IMR-90 (cell line): ENCODE measurements at regions not wholly inside any gene's neighbourhood (a gene's known extent, or its start where the extent isn't known, plus 50 kb on each side); places are given as distances from the start of the nearest gene placed in this dataset.

Experiments used
- ATAC-seq: fragments of 200-7000 bp; cut with Tn5 transposase; 2 replicates; pipeline ENCODE4 v1.9.1; 2020; ENCODE audit warnings: low read depth, mild to moderate bottlenecking, moderate library complexity
- BruUV-seq: library from RNA; stranded (reverse); fragments of 400-500 nt; replicated peaks from 2 replicates; lab custom pipeline; 2021; lab: Mats Ljungman, UMichigan
- CTCF ChIA-PET: fragments of 300-600 bp; formaldehyde crosslinking; extraction: SDS; loops from one replicate; lab custom pipeline; 2021; ENCODE audit warnings: antibody characterized with exemption; lab: Yijun Ruan, JAX
- POLR2A ChIA-PET: fragments of 300-600 bp; sonication (Branson Sonifier 250); formaldehyde crosslinking; loops from one replicate; lab custom pipeline; 2022; ENCODE audit warnings: antibody characterized with exemption; ENCODE audit not compliant: unreplicated experiment; lab: Charles Lee
- DNase-seq: peaks from one replicate; pipeline ENCODE4 v3.0.0; 2013
- H2AFZ ChIP-seq: replicated peaks from 2 replicates; pipeline ENCODE3; 2013; ENCODE audit warnings: low read length, mild to moderate bottlenecking; ENCODE audit not compliant: poor library complexity
- H2AK5ac ChIP-seq: 2 replicates; pipeline ENCODE4 v1.6.1; 2013; ENCODE audit warnings: low read depth, low read length, inconsistent platforms
- H2AK9ac ChIP-seq: replicated peaks from 2 replicates; pipeline ENCODE3; 2013; ENCODE audit warnings: mild to moderate bottlenecking, low read depth, low read length, moderate library complexity; ENCODE audit not compliant: poor library complexity
- H2BK120ac ChIP-seq: 2 replicates; pipeline ENCODE4 v1.6.1; 2013; ENCODE audit warnings: low read depth, low read length, inconsistent platforms
- H2BK15ac ChIP-seq: 3 replicates; pipeline ENCODE4 v1.6.1; 2013; ENCODE audit warnings: low read depth, low read length, inconsistent platforms
- H2BK20ac ChIP-seq: 2 replicates; pipeline ENCODE4 v1.6.1; 2013; ENCODE audit warnings: low read depth, mild to moderate bottlenecking, inconsistent platforms, low read length, moderate library complexity
- H2BK5ac ChIP-seq: 2 replicates; pipeline ENCODE4 v1.6.1; 2013; ENCODE audit warnings: mild to moderate bottlenecking, low read depth, low read length, inconsistent platforms; ENCODE audit not compliant: poor library complexity, severe bottlenecking
- H3K14ac ChIP-seq: replicated peaks from 2 replicates; pipeline ENCODE4 v1.6.1; 2013; ENCODE audit warnings: low read depth, low read length, inconsistent platforms
- H3K18ac ChIP-seq: 2 replicates; pipeline ENCODE4 v1.6.1; 2013; ENCODE audit warnings: low read depth, low read length, control low read depth
- H3K23ac ChIP-seq: 2 replicates; pipeline ENCODE4 v1.6.1; 2013; ENCODE audit warnings: low read depth, low read length, inconsistent platforms
- H3K27ac ChIP-seq: 2 replicates; pipeline ENCODE4 v1.5.1; 2013; ENCODE audit warnings: mild to moderate bottlenecking, control low read depth, low read length; ENCODE audit not compliant: insufficient read depth
- H3K27me3 ChIP-seq: 2 replicates; pipeline ENCODE4 v1.6.1; 2013; ENCODE audit warnings: low read length; ENCODE audit not compliant: control insufficient read depth, insufficient read depth
- H3K36me3 ChIP-seq: 2 replicates; pipeline ENCODE4 v1.6.1; 2013; ENCODE audit warnings: low read length, mixed read lengths; ENCODE audit not compliant: control insufficient read depth, insufficient read depth
- H3K4ac ChIP-seq: 2 replicates; pipeline ENCODE4 v1.6.1; 2013; ENCODE audit warnings: low read depth, low read length, inconsistent platforms
- H3K4me1 ChIP-seq: 2 replicates; pipeline ENCODE4 v1.6.1; 2013; ENCODE audit warnings: low read length, mixed read lengths; ENCODE audit not compliant: control insufficient read depth, insufficient read depth
- H3K4me2 ChIP-seq: 2 replicates; pipeline ENCODE4 v1.6.1; 2013; ENCODE audit warnings: low read depth, mild to moderate bottlenecking, control low read depth, low read length, moderate library complexity
- H3K4me3 ChIP-seq: 2 replicates; pipeline ENCODE4 v1.5.1; 2013; ENCODE audit warnings: low read depth, mild to moderate bottlenecking, control low read depth, low read length, moderate library complexity; ENCODE audit not compliant: insufficient read depth
- H3K56ac ChIP-seq: 2 replicates; pipeline ENCODE4 v1.6.1; 2013; ENCODE audit warnings: low read length, inconsistent platforms; ENCODE audit not compliant: insufficient read depth; ENCODE audit errors: extremely low read depth
- H3K79me1 ChIP-seq, 2 experiments: 2 replicates each; pipeline ENCODE4 v1.6.1; 2013; ENCODE audit warnings: low read length in 2 of 2, inconsistent platforms in 1 of 2, low read depth in 1 of 2
- H3K9ac ChIP-seq: 2 replicates; pipeline ENCODE4 v1.6.1; 2013; ENCODE audit warnings: low read depth, low read length, control low read depth
- H3K9me1 ChIP-seq: 2 replicates; pipeline ENCODE4 v1.6.1; 2013; ENCODE audit warnings: low read length, inconsistent platforms; ENCODE audit not compliant: insufficient read depth
- H3K9me3 ChIP-seq: 2 replicates; pipeline ENCODE4 v1.6.1; 2013; ENCODE audit warnings: low read length; ENCODE audit not compliant: control insufficient read depth, insufficient read depth
- H4K20me1 ChIP-seq: 2 replicates; pipeline ENCODE4 v1.6.1; 2013; ENCODE audit warnings: low read length, inconsistent platforms; ENCODE audit not compliant: insufficient read depth
- H4K5ac ChIP-seq: 2 replicates; pipeline ENCODE4 v1.6.1; 2013; ENCODE audit warnings: mild to moderate bottlenecking, low read depth, low read length, control low read depth
- H4K8ac ChIP-seq, 2 experiments: 2 replicates each; pipeline ENCODE4 v1.6.1; 2013; ENCODE audit warnings: low read depth in 2 of 2, low read length in 2 of 2, control low read depth in 1 of 2, inconsistent platforms in 1 of 2
- H4K91ac ChIP-seq: 2 replicates; pipeline ENCODE4 v1.6.1; 2013; ENCODE audit warnings: low read depth, low read length, inconsistent platforms; ENCODE audit not compliant: insufficient read depth
- ELK1 ChIP-seq: fragments of 150-350 bp; IDR thresholded peaks from 2 replicates; pipeline ENCODE4 v1.6.1; 2016; ENCODE audit warnings: low read depth, mild to moderate bottlenecking, low read length, moderate library complexity, borderline replicate concordance
- FOS ChIP-seq: fragments of 150-350 bp; IDR thresholded peaks from 2 replicates; pipeline ENCODE4 v1.6.1; 2016; ENCODE audit warnings: low read depth, low read length
- MAFK ChIP-seq: IDR thresholded peaks from 2 replicates; pipeline ENCODE4 v1.6.1; 2012; ENCODE audit warnings: low read depth, low read length, improper control_type of control experiment
- RAD21 ChIP-seq: IDR thresholded peaks from 2 replicates; pipeline ENCODE4 v1.6.1; 2012; ENCODE audit warnings: low read length, improper control_type of control experiment
- RCOR1 ChIP-seq: IDR thresholded peaks from 2 replicates; pipeline ENCODE4 v1.6.1; 2012; ENCODE audit warnings: mild to moderate bottlenecking, low read length, improper control_type of control experiment; ENCODE audit not compliant: insufficient replicate concordance
- RFX5 ChIP-seq: IDR thresholded peaks from 2 replicates; pipeline ENCODE4 v1.8.0; 2012; ENCODE audit warnings: low read depth, mild to moderate bottlenecking, low read length, moderate library complexity
- SMC3 ChIP-seq: fragments of 150-350 bp; IDR thresholded peaks from 2 replicates; pipeline ENCODE4 v1.6.1; 2016; ENCODE audit warnings: low read depth, mild to moderate bottlenecking, antibody characterized with exemption, low read length, moderate library complexity
- WGBS, 2 experiments: methylation state at CpG; one replicate each; pipeline versions ENCODE4 v1.1.5 to v1.1.7; 2013; ENCODE audit warnings: missing lambda C conversion rate in 2 of 2; ENCODE audit not compliant: insufficient read length in 1 of 2; ENCODE audit errors: extremely low coverage in 2 of 2; 5-methylcytosine and 5-hydroxymethylcytosine counted together
- dilution Hi-C: fragments of 300-500 bp; cut with HindIII; formaldehyde crosslinking; loops from one replicate; pipeline ENCODE4 v1.14.3; 2018; ENCODE audit warnings: low sequenced_read_pairs; ENCODE audit not compliant: unreplicated experiment
- in situ Hi-C: fragments of 300-500 bp; cut with MboI; formaldehyde crosslinking; loops from 3 replicates; pipeline ENCODE4 v1.14.3; 2019; ENCODE audit warnings: low sequenced_read_pairs, inconsistent platforms, mixed read lengths
- intact Hi-C: fragments of 100-400 bp; cut with micrococcal nuclease; formaldehyde crosslinking; loops from 2 replicates; pipeline ENCODE4 v1.10.0; 2022
- TF ChIP-seq, protein P1 (sequence below): conservative IDR thresholded peaks from 2 replicates; pipeline ENCODE4 v1.5.1; 2012; ENCODE audit warnings: mild to moderate bottlenecking, low read depth, low read length, improper control_type of control experiment

- no TSS peak for BruUV-seq
- H3K18ac ChIP-seq: no peak overlapping the region
- dilution Hi-C loops: no loop called here
- no peaks in the 10 kb centered on the region for H4K20me1 ChIP-seq
- no peaks in the 10 kb centered on the region for H3K4me1 ChIP-seq
- H3K9me1 ChIP-seq: no peaks in the 10 kb centered on the region
- H2BK15ac ChIP-seq: no peak overlapping the region
- no CpG with 5 or more reads among the region's 5 CpGs for WGBS, 2 experiments
- ChIA-PET CTCF (interaction anchor here (0.7 kb wide), 1 partner anchor 317 kb away, joined by 3 read pairs; no protein-coding TSS in a partner anchor), POLR2A (no interaction called here)
- intact Hi-C loops: no loop called here
- no peak overlapping the region for H2AK9ac ChIP-seq
- no peak overlapping the region for H4K91ac ChIP-seq
- H3K27ac ChIP-seq: no peak overlapping the region
- no peak overlapping the region for H3K4me3 ChIP-seq
- no peak overlapping the region for H4K5ac ChIP-seq
- H2BK20ac ChIP-seq: no peak overlapping the region
- no peak overlapping the region for H3K4ac ChIP-seq
- H2BK5ac ChIP-seq: no peak overlapping the region
- DNase-seq (no peak), ATAC-seq (no peak)
- H3K27me3 ChIP-seq: peaks cover 4% of the 10 kb centered on the region; the same call in 1 of the 2 replicates
- no peak overlapping the region for H2AK5ac ChIP-seq
- no peaks in the 10 kb centered on the region for H3K9me3 ChIP-seq
- in situ Hi-C loops: no loop called here
- no peak overlapping the region for H3K14ac ChIP-seq
- no peak overlapping the region for H3K4me2 ChIP-seq
- H3K56ac ChIP-seq: no peak overlapping the region
- no peaks in the 10 kb centered on the region for H3K79me1 ChIP-seq
- H3K36me3 ChIP-seq: no peaks in the 10 kb centered on the region
- no peak overlapping the region for H4K8ac ChIP-seq
- no peak overlapping the region for H3K23ac ChIP-seq
- H2BK120ac ChIP-seq: no peak overlapping the region
- H2AFZ ChIP-seq: no peak overlapping the region
- no peak overlapping the region for H3K9ac ChIP-seq
- no peak for TF ChIP-seq RFX5
- TF ChIP-seq RAD21: no peak
- TF ChIP-seq, protein P1, sequence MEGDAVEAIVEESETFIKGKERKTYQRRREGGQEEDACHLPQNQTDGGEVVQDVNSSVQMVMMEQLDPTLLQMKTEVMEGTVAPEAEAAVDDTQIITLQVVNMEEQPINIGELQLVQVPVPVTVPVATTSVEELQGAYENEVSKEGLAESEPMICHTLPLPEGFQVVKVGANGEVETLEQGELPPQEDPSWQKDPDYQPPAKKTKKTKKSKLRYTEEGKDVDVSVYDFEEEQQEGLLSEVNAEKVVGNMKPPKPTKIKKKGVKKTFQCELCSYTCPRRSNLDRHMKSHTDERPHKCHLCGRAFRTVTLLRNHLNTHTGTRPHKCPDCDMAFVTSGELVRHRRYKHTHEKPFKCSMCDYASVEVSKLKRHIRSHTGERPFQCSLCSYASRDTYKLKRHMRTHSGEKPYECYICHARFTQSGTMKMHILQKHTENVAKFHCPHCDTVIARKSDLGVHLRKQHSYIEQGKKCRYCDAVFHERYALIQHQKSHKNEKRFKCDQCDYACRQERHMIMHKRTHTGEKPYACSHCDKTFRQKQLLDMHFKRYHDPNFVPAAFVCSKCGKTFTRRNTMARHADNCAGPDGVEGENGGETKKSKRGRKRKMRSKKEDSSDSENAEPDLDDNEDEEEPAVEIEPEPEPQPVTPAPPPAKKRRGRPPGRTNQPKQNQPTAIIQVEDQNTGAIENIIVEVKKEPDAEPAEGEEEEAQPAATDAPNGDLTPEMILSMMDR: no peak
- TF ChIP-seq MAFK: no peak
- TF ChIP-seq SMC3: no peak
- no peak for TF ChIP-seq FOS
- no peak for TF ChIP-seq ELK1
- no peak for TF ChIP-seq RCOR1
These were observed 98.8 kb downstream of the BMP4 start for GRCh38 chr14:53857625-53858344.
